WTC11 (cell line): ENCODE measurements at regions not wholly inside any gene's neighbourhood (a gene's known extent, or its start where the extent isn't known, plus 50 kb on each side); places are given as distances from the start of the nearest gene placed in this dataset.

Experiments used
- CREB1 ChIP-seq: sonication (generic); formaldehyde crosslinking; IDR thresholded peaks from 2 replicates; pipeline ENCODE4 v1.8.0; 2023; ENCODE audit warnings: mild to moderate bottlenecking, missing genetic modification reagents
- CREM ChIP-seq: sonication (generic); formaldehyde crosslinking; IDR thresholded peaks from 2 replicates; pipeline ENCODE4 v1.8.1; 2022; ENCODE audit warnings: mild to moderate bottlenecking, missing genetic modification reagents, moderate library complexity
- SP1 ChIP-seq: sonication (generic); formaldehyde crosslinking; conservative IDR thresholded peaks from 2 replicates; pipeline ENCODE4 v1.8.1; 2022; ENCODE audit warnings: missing genetic modification reagents
- TCF7 ChIP-seq: sonication (generic); formaldehyde crosslinking; IDR thresholded peaks from 2 replicates; pipeline ENCODE4 v1.8.0; 2022; ENCODE audit warnings: mild to moderate bottlenecking, low read depth, missing genetic modification reagents, moderate library complexity
- TF ChIP-seq, protein P1 (sequence below): sonication (generic); formaldehyde crosslinking; IDR thresholded peaks from 2 replicates; pipeline ENCODE4 v1.8.1; 2022; ENCODE audit warnings: missing genetic modification reagents, borderline replicate concordance
- TF ChIP-seq, protein P2 (sequence below): fragments of 200-600 bp; IDR thresholded peaks from 2 replicates; pipeline ENCODE4 v1.8.0; 2022; ENCODE audit warnings: antibody characterized with exemption

DNA sequence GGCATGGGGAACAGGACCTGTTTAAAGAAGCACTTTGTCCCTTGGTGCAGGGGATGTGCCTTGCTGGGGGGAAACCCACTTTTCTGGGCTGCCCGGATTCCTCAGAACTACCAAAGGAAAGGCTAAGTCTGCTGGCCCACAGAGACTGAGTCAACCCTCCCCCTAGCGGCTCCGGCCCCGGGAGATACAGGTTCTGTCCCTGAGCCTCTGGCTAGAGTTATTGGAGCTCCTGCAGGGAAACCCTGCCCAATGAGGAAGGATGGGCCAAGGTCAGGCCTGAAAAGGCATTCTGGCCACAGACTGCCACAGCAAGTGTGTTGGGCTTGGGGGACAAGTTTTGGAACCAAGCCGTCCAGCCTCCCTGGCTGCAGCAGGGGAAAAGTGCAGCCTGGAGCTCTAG, 490.9 kb upstream of the ACTRT1 start:
- TF ChIP-seq, protein P1, sequence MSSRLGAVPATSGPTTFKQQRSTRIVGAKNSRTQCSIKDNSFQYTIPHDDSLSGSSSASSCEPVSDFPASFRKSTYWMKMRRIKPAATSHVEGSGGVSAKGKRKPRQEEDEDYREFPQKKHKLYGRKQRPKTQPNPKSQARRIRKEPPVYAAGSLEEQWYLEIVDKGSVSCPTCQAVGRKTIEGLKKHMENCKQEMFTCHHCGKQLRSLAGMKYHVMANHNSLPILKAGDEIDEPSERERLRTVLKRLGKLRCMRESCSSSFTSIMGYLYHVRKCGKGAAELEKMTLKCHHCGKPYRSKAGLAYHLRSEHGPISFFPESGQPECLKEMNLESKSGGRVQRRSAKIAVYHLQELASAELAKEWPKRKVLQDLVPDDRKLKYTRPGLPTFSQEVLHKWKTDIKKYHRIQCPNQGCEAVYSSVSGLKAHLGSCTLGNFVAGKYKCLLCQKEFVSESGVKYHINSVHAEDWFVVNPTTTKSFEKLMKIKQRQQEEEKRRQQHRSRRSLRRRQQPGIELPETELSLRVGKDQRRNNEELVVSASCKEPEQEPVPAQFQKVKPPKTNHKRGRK (CRISPR knock-in tag): no peak
- TF ChIP-seq CREM (no peak), SP1 (CRISPR knock-in tag) (no peak), TCF7 (CRISPR knock-in tag) (no peak), CREB1 (no peak)
- TF ChIP-seq, protein P2, sequence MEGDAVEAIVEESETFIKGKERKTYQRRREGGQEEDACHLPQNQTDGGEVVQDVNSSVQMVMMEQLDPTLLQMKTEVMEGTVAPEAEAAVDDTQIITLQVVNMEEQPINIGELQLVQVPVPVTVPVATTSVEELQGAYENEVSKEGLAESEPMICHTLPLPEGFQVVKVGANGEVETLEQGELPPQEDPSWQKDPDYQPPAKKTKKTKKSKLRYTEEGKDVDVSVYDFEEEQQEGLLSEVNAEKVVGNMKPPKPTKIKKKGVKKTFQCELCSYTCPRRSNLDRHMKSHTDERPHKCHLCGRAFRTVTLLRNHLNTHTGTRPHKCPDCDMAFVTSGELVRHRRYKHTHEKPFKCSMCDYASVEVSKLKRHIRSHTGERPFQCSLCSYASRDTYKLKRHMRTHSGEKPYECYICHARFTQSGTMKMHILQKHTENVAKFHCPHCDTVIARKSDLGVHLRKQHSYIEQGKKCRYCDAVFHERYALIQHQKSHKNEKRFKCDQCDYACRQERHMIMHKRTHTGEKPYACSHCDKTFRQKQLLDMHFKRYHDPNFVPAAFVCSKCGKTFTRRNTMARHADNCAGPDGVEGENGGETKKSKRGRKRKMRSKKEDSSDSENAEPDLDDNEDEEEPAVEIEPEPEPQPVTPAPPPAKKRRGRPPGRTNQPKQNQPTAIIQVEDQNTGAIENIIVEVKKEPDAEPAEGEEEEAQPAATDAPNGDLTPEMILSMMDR: no peak
